NCI-H510A (cell line): ENCODE measurements at regions not wholly inside any gene's neighbourhood (a gene's known extent, or its start where the extent isn't known, plus 50 kb on each side); places are given as distances from the start of the nearest gene placed in this dataset.

ENCODE experiments used
- DNase-seq: peaks from one replicate; lab custom pipeline; 2025; lab: John Stamatoyannopoulos, UW

DNA sequence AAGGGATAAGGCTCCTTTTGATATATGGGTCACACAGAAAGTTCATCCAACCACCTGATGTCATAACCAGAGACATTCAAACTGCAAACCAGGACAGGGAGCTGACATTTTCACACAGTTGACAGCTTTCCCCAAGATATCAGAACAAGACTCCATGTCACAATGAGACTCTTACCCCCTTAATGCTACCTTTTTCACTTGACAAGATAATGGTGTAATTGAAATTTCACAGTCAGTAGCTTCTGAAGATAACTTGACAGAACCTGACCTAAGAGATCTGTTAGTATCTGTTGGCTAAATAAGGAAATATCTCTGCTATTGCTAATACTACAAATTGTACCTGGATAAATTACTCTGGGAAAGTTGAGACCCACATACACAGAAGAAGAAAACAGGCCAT, 187.3 kb downstream of the C12orf50 start:
- no peak for DNase-seq

DNA sequence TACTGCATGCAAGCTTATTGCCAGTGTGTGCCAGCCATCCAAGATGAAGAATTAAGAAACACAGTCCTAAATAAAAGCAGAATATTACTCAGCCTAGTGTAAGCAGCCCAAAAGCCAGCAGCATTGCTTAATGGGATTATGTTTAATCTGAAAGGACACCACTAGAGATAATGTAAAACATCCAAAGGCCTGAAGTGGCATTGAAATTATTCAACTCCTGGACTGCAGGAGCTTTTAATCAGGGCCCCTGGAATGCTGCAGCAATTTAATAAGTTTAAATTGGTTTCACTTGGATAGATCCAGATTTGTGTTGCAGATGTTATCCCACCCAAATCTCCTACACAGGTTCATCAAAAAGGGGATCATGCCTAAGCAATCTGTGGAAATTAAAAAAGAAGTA, 193.0 kb downstream of the C12orf50 start:
- no peak for DNase-seq

DNA sequence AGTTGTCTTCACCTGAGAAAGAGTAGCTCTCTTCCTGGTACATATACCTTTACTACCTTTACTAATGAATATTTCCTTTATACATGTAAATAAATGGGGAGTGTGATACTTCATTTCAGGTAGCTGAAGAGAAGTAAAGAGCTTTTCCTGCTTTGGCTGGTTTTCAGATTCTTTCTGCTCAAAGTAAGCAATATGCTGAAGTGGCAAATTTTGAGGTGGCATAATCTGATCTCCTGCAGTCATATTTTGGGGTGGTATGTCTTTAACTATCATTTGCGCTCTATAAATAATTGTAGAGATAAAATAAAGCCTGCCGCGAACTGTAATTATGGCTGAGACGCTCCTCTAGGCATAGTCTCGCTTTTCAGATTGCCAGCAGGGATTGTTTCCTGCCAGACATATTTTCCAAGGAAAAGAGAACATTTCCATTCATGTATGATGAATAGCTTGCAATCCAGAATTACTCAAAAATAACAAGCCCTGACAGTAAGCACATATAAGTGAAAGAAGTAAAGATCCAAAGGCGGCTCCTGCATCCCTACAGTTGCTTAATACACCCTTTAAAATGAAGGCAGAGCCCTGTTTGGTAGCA, 200.7 kb downstream of the C12orf50 start:
- no peak for DNase-seq

DNA sequence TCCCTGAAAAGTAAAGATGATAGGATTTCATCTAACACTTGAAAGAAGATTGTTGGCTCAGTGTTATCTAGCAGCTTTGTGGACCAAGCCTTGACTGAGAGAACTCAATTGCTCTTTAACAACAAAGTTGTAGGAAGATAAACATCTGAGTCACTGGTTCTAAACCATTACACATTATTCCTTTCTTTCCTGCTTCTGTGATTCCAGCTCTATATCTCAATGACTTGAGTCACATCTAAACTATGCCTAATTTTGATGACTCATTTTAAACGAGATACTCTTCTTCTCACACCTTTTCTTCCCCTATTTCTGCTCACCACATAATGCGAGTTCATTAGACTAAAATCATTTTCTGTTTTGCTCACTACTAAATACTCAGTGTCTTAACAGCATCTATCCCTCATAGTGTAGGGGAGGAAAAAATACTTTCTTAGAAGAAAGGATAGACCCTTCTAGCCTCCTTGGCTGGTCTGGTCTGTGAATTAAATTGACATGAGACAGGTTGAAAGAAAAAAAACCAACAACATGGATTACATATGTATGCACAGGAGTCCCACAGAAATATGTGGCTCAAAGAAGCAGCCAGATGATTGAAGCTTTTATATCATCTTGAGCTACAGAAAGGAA, 201.4 kb downstream of the C12orf50 start:
- DNase-seq, result no peak

DNA sequence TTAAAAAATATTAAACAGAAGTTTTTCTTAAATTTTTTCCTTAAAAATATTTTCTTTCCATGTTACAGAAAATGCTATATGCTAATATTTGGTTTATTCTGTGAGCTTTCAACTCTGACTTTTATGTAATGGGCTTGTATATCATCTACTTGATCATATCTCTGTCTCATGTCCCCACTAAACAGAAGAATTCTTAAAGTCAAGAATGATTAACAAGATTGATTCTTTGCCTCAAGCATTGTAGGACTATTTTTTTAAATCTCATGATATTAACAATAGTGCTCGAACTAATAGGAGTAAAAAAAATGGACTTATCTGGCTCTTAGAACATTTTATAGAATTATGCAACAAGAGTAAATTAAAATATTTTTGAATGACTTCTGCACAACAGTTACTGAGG, 206.3 kb downstream of the C12orf50 start:
- no peak for DNase-seq

DNA sequence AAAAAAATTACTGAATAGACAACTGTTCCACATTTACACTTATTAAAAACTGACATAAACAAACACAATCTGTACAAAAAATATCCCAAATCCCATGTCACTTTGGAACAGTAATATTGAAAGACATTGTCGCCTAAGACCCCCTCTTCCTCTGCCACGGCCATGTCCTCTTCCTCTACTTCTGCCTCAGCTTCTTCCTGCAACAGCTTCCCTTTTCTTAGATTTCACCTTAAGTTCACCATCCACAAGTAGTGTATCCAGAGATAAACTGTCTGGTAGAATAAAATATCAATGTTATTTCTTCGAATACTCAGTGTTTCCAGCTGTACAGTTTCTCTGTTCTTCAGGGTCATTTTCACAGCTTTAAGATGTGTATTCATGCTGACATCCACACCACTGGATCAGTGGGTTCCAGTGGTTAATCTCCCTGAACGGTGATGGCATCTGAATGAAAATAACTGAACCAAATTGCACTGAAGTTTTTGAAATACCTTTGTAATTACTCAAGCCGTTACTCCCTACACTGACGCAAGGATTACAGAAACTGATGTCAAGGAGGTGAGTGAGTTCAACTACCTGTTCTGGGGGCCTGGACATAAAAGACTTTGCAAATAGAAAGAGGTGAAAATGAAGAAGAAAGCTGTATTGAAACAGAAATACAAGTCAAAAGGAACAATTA, 208.5 kb downstream of the C12orf50 start:
- no peak for DNase-seq

DNA sequence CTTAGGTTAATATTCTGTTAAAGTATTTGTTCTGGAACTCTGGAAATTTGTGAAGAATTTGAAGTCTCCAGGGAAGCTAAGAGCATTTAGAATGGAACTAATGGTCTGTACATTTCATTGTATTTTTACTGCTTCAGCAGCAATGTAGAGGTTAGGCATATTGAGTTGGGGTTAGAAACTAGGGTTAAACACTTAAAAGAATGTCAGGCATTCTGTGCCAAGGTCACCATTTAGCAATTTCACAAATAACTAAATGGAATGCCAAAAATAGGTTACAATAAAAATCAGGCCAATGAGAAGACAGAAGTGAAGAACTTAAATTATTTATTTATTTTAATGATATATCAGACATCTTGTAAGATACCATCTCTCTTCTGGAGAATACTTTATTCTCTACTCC, 210.8 kb downstream of the C12orf50 start:
- no peak for DNase-seq

DNA sequence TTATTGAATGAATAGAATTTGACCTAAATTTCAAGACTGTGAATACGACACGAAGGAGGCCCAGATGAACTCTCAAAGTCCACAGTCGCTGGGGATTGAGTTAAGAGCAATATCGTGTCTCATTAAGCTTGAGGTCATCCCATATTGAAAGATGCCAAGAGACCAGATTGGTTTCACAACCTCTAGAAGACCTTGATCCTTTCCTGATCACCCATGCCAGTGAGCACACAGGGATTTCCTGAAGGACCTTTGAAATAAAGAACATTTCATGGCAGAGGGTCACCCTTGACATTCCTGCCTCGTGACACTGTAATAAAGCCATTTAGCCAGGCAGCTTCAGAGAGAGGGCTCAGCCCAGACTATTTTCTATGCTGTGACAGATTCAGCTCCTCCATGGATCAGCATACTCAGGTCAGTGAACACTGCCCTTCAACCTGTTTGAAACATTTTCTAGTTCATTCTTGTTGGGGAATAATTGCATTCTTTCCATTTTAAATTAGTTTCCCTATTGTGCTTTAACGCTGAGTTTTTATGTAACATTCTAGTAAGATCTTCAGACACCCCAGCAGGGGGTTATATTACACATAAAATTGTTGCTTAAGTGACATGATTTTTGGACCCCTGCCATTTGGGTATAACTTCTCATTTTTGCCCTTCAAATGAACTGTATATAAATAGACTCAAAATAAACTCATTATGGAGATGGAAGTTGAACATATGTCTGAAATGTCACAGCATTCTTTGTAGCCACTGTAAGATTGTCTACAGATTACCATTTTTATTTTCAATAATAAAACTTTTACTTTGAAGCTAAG, 213.2 kb downstream of the C12orf50 start:
- DNase-seq, result no peak

DNA sequence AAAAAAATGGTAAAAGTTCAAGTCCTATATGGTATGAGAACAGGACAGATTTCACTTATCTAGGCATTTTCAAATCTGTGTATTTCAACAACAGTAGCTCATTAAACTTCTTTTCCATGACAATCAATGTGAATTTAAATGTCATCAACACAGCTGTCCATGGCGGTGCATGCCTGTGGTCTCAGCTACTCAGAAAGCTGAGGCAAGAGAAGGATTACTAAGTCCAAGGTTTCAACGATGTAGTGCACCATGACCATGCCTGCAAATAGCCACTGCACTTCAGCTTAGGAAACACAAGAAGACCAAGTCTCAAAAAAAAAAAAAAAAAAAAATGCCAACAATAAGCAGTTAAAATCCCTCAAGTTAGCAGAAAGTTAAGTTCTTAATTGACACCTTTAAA, 214.6 kb downstream of the C12orf50 start:
- DNase-seq, result no peak

DNA sequence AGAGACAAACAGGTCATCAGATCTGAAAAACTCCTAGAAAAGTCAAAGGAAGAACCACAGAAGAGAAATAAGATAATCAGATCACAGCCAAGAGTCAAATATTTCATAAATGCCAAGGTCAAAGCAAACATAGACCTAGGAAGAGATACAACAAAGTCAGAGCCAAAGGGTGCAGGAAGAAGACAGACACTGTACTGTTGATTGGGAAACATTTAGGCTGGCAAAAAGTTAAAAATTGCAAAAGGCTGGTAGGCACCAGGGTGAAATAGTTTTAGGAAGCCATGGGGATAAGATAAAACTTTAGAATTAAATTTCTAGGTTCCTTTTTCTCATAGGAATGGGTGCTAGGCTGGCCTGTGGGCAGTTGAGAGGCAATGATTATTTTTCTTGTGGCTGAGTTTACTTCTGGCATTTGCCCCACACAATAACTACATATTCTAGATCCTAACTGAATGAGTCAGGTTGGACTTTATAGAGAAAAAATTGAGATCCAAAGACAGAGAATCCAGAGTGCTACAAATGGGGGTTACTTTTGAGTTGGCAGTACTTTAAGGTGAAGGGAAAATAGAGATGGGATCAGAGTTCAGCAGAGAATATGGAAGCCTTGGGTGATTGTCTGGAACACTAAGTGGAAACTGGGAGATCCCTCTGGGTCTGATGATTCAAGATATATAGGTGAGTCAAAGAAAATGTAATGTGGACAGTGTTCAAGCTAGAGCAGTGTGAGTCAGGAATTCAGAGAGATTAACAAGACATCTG, 215.5 kb downstream of the C12orf50 start:
- DNase-seq, result no peak

DNA sequence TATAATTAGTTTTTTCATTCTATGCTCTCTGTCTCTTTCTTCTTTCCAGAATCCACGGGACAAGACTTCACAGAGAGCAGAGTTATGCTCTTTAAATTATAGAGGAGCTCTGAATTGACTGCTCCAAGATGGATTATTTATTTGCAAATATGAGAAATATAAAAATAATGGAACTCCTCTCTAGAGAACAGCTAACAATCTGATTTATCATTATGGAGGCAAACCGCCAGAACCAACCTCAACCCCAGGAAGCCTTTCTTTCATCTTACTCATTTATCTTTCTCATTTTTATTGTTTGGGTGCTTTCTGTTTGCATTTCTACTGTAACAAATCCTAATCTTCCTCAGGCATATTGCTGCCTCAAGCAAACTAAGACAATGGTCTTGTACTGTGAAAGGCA, 216.5 kb downstream of the C12orf50 start:
- no peak for DNase-seq

DNA sequence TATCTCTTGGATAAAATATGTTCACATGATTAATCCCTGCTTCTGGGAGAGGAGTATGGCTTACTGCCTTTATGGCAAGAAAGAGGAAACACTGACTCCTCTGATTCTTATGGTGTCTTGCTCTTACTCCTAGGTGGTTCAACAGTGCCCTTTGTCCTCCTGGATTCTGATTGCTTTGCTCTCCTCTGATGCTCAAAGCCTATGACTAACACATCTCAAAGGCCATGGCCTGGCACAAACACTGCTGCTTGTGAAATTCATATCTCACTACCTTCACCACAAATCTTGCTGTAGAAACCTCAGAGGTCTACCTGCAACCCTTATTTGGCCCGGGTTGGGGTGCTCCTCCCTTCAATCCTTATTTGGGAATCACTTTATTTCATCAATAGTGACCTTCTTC, 217.2 kb downstream of the C12orf50 start:
- no peak for DNase-seq

DNA sequence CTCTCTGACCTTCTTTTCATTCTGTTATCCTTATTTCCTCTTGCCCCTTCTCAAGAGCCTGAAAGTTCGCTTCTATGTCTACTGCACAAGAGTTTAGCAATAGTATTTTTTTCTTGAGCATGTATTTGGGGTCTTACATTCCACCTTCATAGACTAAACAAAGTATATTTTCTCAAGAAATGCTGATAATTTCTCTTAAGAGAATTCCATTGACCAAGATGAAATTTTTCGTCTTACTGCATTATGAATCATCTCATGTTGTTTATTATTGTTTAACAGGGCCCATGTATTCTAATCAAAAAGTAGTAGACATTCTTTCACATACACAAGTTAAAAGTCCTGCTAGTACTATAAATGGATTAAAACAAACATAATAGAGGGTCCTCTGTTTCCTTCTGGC, 219.3 kb downstream of the C12orf50 start:
- DNase-seq, result no peak

DNA sequence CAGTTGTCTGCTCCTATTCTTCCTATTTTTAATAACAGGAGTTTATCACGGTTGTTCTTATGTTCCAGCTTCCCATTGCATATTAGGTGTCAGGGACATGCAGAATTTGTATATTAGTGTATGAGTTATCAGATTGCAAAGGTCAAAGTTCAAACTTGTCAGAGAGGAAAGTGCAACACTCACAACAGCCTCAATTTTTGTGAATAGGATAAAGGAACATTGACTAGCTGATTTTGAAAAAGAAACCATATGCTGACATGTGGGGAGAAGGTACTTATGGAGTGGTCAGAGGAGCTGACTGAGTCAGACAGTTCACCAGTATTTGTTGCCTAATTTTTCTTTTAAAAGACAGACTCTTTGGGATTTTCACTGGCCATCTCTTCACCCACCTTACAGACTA, 222.1 kb downstream of the C12orf50 start:
- DNase-seq, result no peak

DNA sequence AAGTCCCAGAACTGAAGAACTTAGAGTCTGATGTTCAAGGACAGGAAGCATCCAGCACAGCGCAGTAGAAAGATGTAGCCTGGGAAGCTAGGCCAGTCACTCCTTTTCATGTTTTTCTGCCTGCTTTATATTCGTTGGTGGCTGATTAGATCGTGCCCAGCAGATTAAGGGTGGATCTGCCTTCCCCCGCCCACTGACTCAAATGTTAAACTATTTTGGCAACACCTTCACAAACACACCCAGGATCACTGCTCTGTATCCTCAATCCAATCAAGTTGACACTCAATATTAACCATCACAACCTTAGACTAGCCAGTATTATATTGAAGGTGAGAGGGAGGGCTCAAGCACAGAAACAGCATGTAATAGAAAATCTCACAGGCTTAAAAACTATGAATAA, 222.9 kb downstream of the C12orf50 start:
- DNase-seq, result no peak

DNA sequence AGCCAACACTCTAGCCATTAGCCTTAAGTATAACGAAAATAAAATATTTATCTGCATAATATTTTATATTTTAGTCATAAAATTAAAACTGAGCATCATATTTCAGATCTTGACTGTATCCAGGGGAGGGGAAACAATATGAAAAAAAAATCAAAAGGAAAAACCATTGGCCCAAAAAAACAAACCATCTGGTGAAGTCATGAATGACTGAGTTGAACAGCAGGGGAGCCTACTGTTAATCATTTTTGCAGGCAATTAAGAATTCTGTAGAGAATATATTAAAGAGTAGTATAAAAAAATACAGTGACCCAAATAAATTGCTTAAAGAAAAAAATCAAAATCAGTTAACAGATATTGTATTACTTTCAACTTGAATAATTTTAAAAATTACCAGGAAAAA, 224.8 kb downstream of the C12orf50 start:
- DNase-seq, result no peak

DNA sequence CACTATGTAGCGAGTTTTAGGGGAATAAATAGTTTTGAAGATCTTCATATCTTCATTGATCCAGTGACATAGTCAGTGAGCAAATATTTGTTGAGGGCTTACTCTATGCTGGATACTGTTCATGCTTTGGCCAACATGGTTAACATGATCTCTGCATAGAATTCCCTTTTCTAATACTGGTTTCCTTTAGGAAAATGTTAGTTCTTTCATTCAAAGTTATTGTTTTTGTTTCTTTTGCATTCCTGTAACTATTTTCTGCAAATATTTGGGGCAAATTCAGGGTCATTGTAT, 226.5 kb downstream of the C12orf50 start:
- no peak for DNase-seq

DNA sequence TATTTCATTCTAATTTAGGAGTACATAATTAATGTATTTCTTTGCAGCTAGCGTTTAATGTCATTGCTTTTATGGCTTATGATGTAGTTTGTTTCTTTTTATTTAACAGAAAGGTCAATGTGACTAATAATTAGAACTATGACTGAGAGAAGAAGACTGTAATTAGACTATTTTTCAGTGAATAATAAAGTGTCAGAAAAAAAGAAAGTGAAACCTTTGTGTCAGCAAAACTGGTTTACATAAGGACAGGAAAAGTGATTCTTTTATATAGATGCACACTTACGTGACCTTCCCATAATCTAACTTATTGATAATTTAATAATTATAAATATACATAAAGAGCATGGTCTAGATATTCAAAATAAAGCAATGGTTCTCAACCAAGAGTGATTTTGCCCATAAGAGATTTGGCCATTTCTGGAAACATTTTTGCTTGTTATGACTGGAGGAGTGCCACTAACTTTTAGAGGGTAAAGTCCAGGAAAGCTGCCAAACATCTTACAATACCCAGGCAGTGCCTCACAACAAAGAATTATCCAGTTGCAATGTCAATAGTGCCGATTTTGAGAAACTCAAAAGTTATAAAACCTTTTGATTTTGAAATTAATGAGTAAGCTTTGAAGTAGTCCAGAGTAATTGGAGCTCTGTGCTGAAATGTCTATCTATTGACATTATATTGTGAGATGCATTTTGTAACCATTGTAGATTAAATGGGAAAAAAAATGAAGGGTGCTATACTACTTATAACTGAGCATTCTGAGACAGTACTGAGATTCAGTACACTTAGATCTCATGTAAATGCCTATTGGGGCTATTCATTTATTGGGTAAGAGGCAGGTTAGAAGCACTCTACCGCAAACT, 227.1 kb downstream of the C12orf50 start:
- no peak for DNase-seq

DNA sequence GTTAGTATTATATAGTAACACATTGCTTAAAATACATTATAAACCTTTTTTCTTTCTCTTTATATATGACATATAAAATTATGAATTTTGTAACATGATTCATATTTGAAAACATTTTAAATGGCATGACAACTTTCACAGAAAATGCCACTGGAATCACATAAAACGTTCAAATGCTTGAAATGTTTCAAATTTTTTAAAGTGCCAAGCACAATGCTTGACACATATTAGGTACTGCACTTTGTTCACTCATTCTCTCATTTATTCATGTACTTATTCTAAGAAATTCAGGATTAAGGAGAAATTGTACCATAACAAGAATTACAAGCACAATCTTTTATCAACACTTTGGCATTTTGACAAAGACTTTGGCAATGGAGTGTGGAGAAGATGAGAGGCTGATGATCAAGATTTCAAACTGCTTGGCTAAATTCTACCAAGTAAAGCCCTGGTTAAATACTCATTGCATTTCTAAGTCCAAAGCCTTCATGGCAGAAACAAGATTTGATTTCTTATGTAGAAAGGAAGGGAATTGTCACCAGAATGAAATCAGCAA, 232.2 kb downstream of the C12orf50 start:
- DNase-seq, result no peak

DNA sequence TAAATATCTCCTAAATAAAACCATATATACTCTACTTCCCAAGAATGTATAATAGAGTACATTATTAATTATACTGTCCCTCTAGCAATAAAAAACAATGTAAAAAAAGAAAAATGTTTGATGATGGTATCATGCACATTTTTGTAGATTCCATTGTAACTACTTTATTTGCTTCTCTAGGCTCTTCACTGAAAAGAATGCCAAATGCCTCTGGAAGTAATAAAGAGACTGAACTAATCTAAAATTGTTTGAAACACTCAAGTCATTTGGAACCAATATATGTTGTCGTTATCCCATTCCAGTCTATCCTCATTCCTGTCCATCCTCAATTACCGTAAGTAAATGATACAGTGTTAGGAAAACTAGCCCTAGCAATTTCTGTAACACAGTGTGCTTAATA, 233.6 kb downstream of the C12orf50 start:
- DNase-seq, result no peak

DNA sequence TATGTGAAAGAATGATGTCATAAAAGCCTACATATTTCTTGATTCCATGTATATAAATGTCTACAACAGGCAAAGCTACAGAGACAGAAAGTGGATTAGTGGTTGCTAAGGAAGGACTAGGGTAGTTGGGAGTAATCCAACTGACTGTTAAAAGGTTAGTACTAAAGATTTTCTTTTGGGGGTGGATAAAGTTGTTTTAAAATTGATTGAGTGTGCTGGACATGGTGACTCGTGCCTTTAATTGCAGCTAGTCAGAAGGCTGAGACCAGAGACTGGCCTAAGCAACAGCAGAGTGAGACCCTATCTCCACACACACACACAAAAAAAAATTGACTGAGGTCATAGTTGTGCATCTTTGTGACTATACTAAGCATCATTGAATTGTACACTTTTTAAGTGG, 234.3 kb downstream of the C12orf50 start:
- no peak for DNase-seq
